K562 (cell line): ENCODE measurements at regions not wholly inside any gene's neighbourhood (a gene's known extent, or its start where the extent isn't known, plus 50 kb on each side); places are given as distances from the start of the nearest gene placed in this dataset.

ENCODE experiments used
- ATAC-seq: fragments of 200-7000 bp; cut with Tn5 transposase; 3 replicates; pipeline ENCODE4 v1.9.1; 2020; ENCODE audit warnings: moderate library complexity
- BruUV-seq: library from RNA; stranded (reverse); fragments of 400-500 nt; replicated peaks from 2 replicates; lab custom pipeline; 2021; lab: Mats Ljungman, UMichigan
- CTCF ChIA-PET: fragments of 300-600 bp; formaldehyde crosslinking; extraction: SDS; loops from one replicate; lab custom pipeline; 2021; ENCODE audit warnings: low intra/inter-chr PET ratio; lab: Yijun Ruan, JAX
- POLR2A ChIA-PET: fragments of 300-600, 350-650 bp; sonication (Branson Sonifier 250); formaldehyde crosslinking; extraction: SDS; loops from one replicate; lab custom pipeline; 2021; ENCODE audit warnings: antibody characterized with exemption, inconsistent platforms; lab: Yijun Ruan, JAX
- DNase-seq, 4 experiments: peaks; one replicate each; pipeline versions ENCODE4 v3.0.0 to v3.0.0-alpha.2; 2011 to 2018; ENCODE audit warnings: low spot score in 3 of 4, mixed read lengths in 3 of 4; ENCODE audit errors: extremely low read depth in 1 of 4
- FAIRE-seq: peaks from 2 replicates; lab custom pipeline; 2011; peaks lifted over from hg19 to GRCh38; lab: Jason Lieb, UNC
- H2AFZ ChIP-seq: 2 replicates; pipeline ENCODE4 v1.6.0; 2011; ENCODE audit warnings: low read depth, low read length, control low read depth, inconsistent platforms
- H3K27ac ChIP-seq: fragments of 200-600 bp; 3 replicates; pipeline ENCODE4 v1.8.0; 2011; ENCODE audit warnings: low read depth, mild to moderate bottlenecking, control low read depth, inconsistent platforms, low read length, moderate library complexity, mixed read lengths; ENCODE audit errors: extremely low read depth
- H3K27me3 ChIP-seq, 2 experiments: fragments of 300-600 bp in 1 of 2; 2 replicates in 1 of 2; 3 replicates in 1 of 2; pipeline versions ENCODE4 v1.6.0 to v1.8.0; 2011; ENCODE audit warnings: inconsistent platforms in 2 of 2, low read length in 2 of 2, mild to moderate bottlenecking in 1 of 2, mixed read lengths in 1 of 2, moderate library complexity in 1 of 2; ENCODE audit not compliant: control insufficient read depth in 2 of 2, insufficient read depth in 2 of 2
- H3K36me3 ChIP-seq: fragments of 300-600 bp; 3 replicates; pipeline ENCODE4 v1.8.0; 2011; ENCODE audit warnings: mild to moderate bottlenecking, low read length, inconsistent platforms; ENCODE audit not compliant: control insufficient read depth, insufficient read depth
- H3K4me1 ChIP-seq, 2 experiments: fragments of 200-600 bp in 1 of 2; replicated peaks in 1 of 2; 2 replicates in 1 of 2; 3 replicates in 1 of 2; pipeline versions ENCODE4 v1.5.1 to v1.8.0; 2011; ENCODE audit warnings: inconsistent platforms in 2 of 2, low read length in 2 of 2, mild to moderate bottlenecking in 1 of 2, mixed read lengths in 1 of 2, moderate library complexity in 1 of 2; ENCODE audit not compliant: control insufficient read depth in 2 of 2, insufficient read depth in 2 of 2
- H3K4me2 ChIP-seq: 2 replicates; pipeline ENCODE4 v1.6.1; 2011; ENCODE audit warnings: low read length, control low read depth, inconsistent platforms, mixed read lengths; ENCODE audit not compliant: insufficient read depth
- H3K4me3 ChIP-seq: fragments of 200-600 bp; sonication (generic), shearing (Covaris generic); 2 replicates; pipeline ENCODE4 v1.5.1; 2016; ENCODE audit warnings: control low read depth, inconsistent platforms
- H3K79me2 ChIP-seq: fragments of 200-600 bp; 3 replicates; pipeline ENCODE4 v1.8.0; 2011; ENCODE audit warnings: low read length, inconsistent platforms; ENCODE audit not compliant: control insufficient read depth, insufficient read depth
- H3K9ac ChIP-seq, 2 experiments: 2 replicates each; pipeline versions ENCODE4 v1.6.0 to v1.6.1; 2011; ENCODE audit warnings: low read depth in 2 of 2, low read length in 2 of 2, control low read depth in 1 of 2, inconsistent platforms in 1 of 2, mild to moderate bottlenecking in 1 of 2, mixed read lengths in 1 of 2; ENCODE audit not compliant: insufficient read depth in 1 of 2
- H3K9me1 ChIP-seq: one replicate; pipeline ENCODE4 v1.6.0; 2011; ENCODE audit warnings: inconsistent platforms, mild to moderate bottlenecking, low read length, moderate library complexity; ENCODE audit not compliant: control insufficient read depth, insufficient read depth
- H3K9me3 ChIP-seq: replicated peaks from 2 replicates; pipeline ENCODE4 v1.5.1; 2011; ENCODE audit warnings: low read depth, low read length, inconsistent platforms; ENCODE audit not compliant: control insufficient read depth, insufficient read depth
- H4K20me1 ChIP-seq: replicated peaks from 2 replicates; pipeline ENCODE4 v1.6.1; 2011; ENCODE audit warnings: low read length, inconsistent platforms, mixed read lengths; ENCODE audit not compliant: control insufficient read depth, insufficient read depth
- BCL6 ChIP-seq: fragments of 250-450 bp; sonication (Bioruptor Pico); IDR thresholded peaks from 2 replicates; pipeline ENCODE4 v1.4.0; 2020
- BCLAF1 ChIP-seq, 2 experiments: fragments of 450-650 bp in 1 of 2; IDR thresholded peaks; 2 replicates each; pipeline ENCODE4 v1.6.1; 2011 to 2017; ENCODE audit warnings: low read depth in 2 of 2, antibody characterized with exemption in 1 of 2, borderline replicate concordance in 1 of 2, low read length in 1 of 2, mild to moderate bottlenecking in 1 of 2, mixed read lengths in 1 of 2; ENCODE audit not compliant: control insufficient read depth in 1 of 2
- KHSRP ChIP-seq: fragments of 450-650 bp; IDR thresholded peaks from 2 replicates; pipeline ENCODE4 v1.6.1; 2017
- PCBP1 ChIP-seq: fragments of 200-400 bp; formaldehyde crosslinking; IDR thresholded peaks from 2 replicates; pipeline ENCODE4 v1.6.1; 2018; ENCODE audit warnings: mild to moderate bottlenecking, low read depth, low read length; ENCODE audit not compliant: poor library complexity, severe bottlenecking
- PPARD ChIP-seq: fragments of 250-450 bp; sonication (Bioruptor Pico); IDR thresholded peaks from 2 replicates; pipeline ENCODE4 v1.8.0; 2022; ENCODE audit warnings: inconsistent platforms, mild to moderate bottlenecking, moderate library complexity
- WGBS: fragments of 100-300 bp; shearing (Covaris generic); methylation state at CpG from one replicate; pipeline ENCODE4 v1.1.6; 2016; ENCODE audit warnings: low coverage, mixed read lengths; ENCODE audit not compliant: insufficient coverage; ENCODE audit errors: missing lambda C conversion rate; 5-methylcytosine and 5-hydroxymethylcytosine counted together
- in situ Hi-C: fragments of 300-500 bp; cut with MboI; formaldehyde crosslinking; loops from 4 replicates; pipeline ENCODE4 v1.15.0; 2018; ENCODE audit warnings: inconsistent platforms, mixed read lengths
- intact Hi-C: fragments of 100-400 bp; cut with micrococcal nuclease; formaldehyde crosslinking; loops from 2 replicates; pipeline ENCODE4 v1.14.2; 2022

DNA sequence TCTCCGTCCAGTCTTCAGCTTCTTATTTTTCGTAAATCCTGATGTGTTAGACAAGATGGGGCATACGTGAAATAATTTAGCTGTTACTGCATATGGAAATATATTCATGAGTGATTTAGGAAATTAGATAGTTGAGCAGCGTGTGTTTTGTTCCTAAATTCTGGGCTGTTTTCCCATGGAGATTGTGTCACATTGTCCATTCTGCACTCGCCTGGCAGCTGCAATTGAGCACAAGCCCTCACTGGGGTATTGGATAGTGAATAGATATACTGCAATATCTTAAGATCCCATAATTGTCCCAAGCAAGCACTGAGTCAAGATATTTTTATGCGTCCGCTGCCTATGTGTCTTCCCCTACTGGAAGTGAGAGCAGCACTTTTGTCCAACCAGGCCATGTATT, 1027.1 kb upstream of the WWC1 start:
- no peak for FAIRE-seq

More for the DNA sequence above, 1027.1 kb upstream of the WWC1 start:
- 3% methylated on average over 7 of the region's 7 CpGs for WGBS
- Histone ChIP-seq H4K20me1 (no peaks in the 10 kb centered on the region), H3K36me3 (no peaks in the 10 kb centered on the region), H3K27me3 (no peaks in the 10 kb centered on the region), H2AFZ (no peak overlapping the region), H3K4me1 (no peaks in the 10 kb centered on the region), H3K9me3 (no peaks in the 10 kb centered on the region; the same call in 1 of the 2 replicates), H3K9me1 (no peaks in the 10 kb centered on the region), H3K9ac (no peak overlapping the region), H3K4me2 (no peak overlapping the region), H3K79me2 (no peaks in the 10 kb centered on the region), H3K4me3 (no peak overlapping the region), H3K27ac (no peak overlapping the region)
- no peak for TF ChIP-seq PPARD (CRISPR knock-in tag)
- no peak for TF ChIP-seq BCLAF1 (IDR thresholded peaks at IDR 0.05; ENCODE audit: borderline replicate concordance in 1 of 2, control insufficient read depth in 1 of 2, low read depth in 2 of 2, low read length in 1 of 2)
- no peak for TF ChIP-seq BCL6 (CRISPR knock-in tag)
- no peak for TF ChIP-seq KHSRP
- TF ChIP-seq PCBP1: no peak
- intact Hi-C loops (no loop called here), in situ Hi-C loops (no loop called here)
- DNase-seq: no peak
- ATAC-seq: no peak
- CTCF ChIA-PET: no interaction called here
- POLR2A ChIA-PET: no interaction called here
- BruUV-seq: no TSS peak
